ENCODE measurements at regions not wholly inside any gene's neighbourhood (a gene's known extent, or its start where the extent isn't known, plus 50 kb on each side); places are given as distances from the start of the nearest gene placed in this dataset.

DNA sequence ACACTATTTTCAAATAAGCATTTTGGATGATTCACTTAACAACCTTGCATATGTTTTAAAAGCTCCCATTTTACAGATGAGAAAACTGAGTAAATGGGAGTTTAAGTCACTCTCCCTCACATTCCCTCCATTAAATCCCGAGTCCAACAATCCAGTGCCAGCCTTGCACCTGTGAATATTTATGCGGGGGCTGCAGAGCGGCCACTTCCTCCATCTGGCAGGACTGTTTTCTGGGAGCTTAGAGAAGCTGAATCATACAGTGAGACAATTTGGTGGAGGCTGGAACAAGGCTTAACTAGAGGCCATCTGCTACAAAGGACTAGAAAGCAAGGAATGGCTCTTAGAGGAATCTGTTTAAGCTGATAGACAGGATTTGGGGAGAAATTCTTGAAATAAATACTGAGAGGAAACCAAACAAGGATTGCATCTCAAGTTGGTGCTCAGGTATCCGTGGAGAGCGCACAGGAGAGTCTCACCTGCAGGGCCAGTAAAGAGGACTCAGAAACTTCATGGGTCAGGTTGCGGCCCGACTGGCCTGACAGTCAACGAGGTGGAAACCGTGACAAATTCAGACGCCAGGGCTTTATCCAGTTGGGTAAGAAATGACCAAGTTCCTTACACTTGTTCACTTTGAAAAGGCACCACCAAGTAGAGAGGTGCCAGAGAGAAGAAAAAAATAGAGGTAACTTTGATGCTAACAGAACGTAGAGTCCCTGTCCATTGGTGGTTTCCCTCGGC is 478.5 kb downstream of the QKI start:
- H3K27ac ChIP-seq: no peak overlapping the region
- ATAC-seq (no peak), DNase-seq (no peak)
- H3K4me3 ChIP-seq: no peak overlapping the region
- in situ Hi-C loops (cut with MboI; ENCODE audit: low sequenced_read_pairs in 4 of 4): no loop called here
- H3K36me3 ChIP-seq: no peaks in the 10 kb centered on the region
- H3K9me3 ChIP-seq: no peaks in the 10 kb centered on the region
- no peak for TF ChIP-seq POLR2A (IDR thresholded peaks at IDR 0.05)
- TF ChIP-seq, protein P1, sequence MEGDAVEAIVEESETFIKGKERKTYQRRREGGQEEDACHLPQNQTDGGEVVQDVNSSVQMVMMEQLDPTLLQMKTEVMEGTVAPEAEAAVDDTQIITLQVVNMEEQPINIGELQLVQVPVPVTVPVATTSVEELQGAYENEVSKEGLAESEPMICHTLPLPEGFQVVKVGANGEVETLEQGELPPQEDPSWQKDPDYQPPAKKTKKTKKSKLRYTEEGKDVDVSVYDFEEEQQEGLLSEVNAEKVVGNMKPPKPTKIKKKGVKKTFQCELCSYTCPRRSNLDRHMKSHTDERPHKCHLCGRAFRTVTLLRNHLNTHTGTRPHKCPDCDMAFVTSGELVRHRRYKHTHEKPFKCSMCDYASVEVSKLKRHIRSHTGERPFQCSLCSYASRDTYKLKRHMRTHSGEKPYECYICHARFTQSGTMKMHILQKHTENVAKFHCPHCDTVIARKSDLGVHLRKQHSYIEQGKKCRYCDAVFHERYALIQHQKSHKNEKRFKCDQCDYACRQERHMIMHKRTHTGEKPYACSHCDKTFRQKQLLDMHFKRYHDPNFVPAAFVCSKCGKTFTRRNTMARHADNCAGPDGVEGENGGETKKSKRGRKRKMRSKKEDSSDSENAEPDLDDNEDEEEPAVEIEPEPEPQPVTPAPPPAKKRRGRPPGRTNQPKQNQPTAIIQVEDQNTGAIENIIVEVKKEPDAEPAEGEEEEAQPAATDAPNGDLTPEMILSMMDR (IDR thresholded peaks at IDR 0.05 in 4 of 5, conservative IDR thresholded peaks at IDR 0.05 in 1 of 5): no peak
- no peaks in the 10 kb centered on the region for H3K27me3 ChIP-seq
- no peaks in the 10 kb centered on the region for H3K4me1 ChIP-seq
- intact Hi-C loops (cut with DNase I; ENCODE audit: low total_unique reads): no loop called here

DNA sequence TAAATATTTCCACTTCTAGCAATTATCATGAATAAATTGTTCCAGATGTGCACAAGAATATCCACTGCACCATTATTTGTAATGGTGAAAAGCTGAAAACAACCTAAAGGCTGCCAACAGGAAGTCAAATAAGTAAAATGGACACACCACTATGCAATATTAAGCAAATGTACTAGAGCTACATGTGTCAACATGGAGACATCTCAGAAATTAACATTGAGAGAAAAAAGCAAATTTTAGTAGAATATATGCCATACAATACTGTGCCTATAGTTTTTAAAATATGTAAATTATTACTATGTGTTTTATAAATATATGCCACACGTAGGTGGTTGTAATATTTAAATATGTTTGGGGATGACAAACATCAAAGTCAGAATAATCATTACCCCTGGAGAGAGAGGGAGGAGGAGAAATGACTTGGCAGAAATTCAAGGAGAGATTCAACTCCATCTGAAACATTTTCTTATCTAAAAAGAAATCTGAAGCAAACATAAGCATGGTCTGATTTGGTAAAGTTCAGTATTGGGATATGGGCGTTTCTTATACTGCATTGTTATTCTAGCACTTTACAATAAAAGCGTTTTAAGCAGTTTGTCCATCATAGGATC is 475.5 kb downstream of the QKI start:
- in situ Hi-C loops (cut with MboI; ENCODE audit: low sequenced_read_pairs in 4 of 4): no loop called here
- ATAC-seq (no peak), DNase-seq (no peak)
- no peak overlapping the region for H3K4me3 ChIP-seq
- no peaks in the 10 kb centered on the region for H3K36me3 ChIP-seq
- H3K27me3 ChIP-seq: no peaks in the 10 kb centered on the region
- no peaks in the 10 kb centered on the region for H3K4me1 ChIP-seq
- H3K27ac ChIP-seq: no peak overlapping the region
- intact Hi-C loops (cut with DNase I; ENCODE audit: low total_unique reads): no loop called here
- no peaks in the 10 kb centered on the region for H3K9me3 ChIP-seq
- no peak for TF ChIP-seq POLR2A (IDR thresholded peaks at IDR 0.05)
- TF ChIP-seq, protein P1 (IDR thresholded peaks at IDR 0.05 in 4 of 5, conservative IDR thresholded peaks at IDR 0.05 in 1 of 5): no peak

DNA sequence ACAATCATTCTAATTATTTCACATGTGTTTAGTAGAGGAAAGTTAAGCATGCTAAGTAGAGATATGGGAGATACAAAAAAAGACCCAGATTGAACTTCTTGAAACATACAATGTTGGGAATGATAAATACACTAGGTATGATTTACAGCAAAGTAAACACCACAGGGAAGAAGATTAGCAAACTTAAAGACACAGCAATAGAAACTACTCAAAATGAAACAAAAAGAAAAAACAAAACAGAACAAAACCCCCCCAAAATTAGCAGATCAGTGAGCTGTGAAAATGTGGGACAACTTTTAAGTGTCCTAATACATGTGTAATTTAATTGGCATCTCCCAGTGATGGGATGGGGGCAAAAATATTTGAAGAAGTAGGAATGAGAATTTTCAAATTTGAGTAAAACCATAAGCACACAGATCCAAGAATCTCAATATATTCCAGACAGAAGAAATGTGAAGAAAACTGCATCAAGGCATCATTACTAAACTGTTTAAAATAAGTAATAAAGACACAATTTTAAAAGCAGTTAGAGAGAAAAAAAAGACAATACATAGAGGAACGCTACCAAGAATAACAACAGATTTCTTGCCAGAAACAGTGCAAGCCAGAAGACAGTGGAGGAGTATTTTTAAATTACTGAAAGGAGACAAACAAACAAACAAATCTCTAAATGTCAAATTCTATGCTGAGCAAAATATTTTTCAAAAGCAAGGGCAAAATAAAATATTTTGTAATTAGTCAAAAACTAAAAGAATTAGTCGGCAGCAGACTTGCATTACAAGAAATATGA is 473.7 kb downstream of the QKI start:
- no peak for ATAC-seq
- H3K4me3 ChIP-seq: no peak overlapping the region
- no peak for TF ChIP-seq POLR2A (IDR thresholded peaks at IDR 0.05)
- TF ChIP-seq, protein P1 (IDR thresholded peaks at IDR 0.05 in 4 of 5, conservative IDR thresholded peaks at IDR 0.05 in 1 of 5): no peak
- H3K36me3 ChIP-seq: no peaks in the 10 kb centered on the region
- H3K27me3 ChIP-seq: no peaks in the 10 kb centered on the region
- no peak for DNase-seq
- H3K27ac ChIP-seq: no peak overlapping the region
- H3K4me1 ChIP-seq: no peaks in the 10 kb centered on the region
- in situ Hi-C loops (cut with MboI; ENCODE audit: low sequenced_read_pairs in 4 of 4) (no loop called here), intact Hi-C loops (cut with DNase I; ENCODE audit: low total_unique reads) (no loop called here)
- no peaks in the 10 kb centered on the region for H3K9me3 ChIP-seq

DNA sequence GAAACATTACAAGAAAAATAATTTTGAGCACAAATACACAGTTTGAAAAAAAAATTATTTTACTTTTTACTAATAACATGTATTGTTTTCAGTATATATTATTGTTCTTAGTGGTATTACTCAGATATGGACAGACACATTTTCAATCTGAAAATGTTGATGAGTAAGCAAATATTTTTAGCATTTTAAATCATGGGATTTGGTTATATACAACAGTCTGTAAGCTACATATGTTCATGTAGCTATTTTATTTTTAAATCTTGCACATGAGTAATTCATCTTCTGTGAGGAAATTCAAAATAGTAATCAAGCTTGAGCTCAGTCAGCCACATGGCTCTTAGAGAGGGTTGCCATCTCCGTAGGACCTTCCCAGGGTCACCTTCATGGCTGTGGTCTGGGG is 471.9 kb downstream of the QKI start:
- no peaks in the 10 kb centered on the region for H3K27me3 ChIP-seq
- in situ Hi-C loops (cut with MboI; ENCODE audit: low sequenced_read_pairs in 4 of 4): no loop called here
- intact Hi-C loops (cut with DNase I; ENCODE audit: low total_unique reads): no loop called here
- TF ChIP-seq, protein P1 (IDR thresholded peaks at IDR 0.05 in 4 of 5, conservative IDR thresholded peaks at IDR 0.05 in 1 of 5): no peak
- TF ChIP-seq POLR2A (IDR thresholded peaks at IDR 0.05): no peak
- no peaks in the 10 kb centered on the region for H3K9me3 ChIP-seq
- no peak for DNase-seq
- H3K27ac ChIP-seq: no peak overlapping the region
- ATAC-seq: no peak
- H3K4me1 ChIP-seq: no peaks in the 10 kb centered on the region
- no peak overlapping the region for H3K4me3 ChIP-seq
- H3K36me3 ChIP-seq: no peaks in the 10 kb centered on the region

Data from gastrocnemius medialis (tissue), 4 donors.